HG03175 (cell line): ENCODE measurements at regions not wholly inside any gene's neighbourhood (a gene's known extent, or its start where the extent isn't known, plus 50 kb on each side); places are given as distances from the start of the nearest gene placed in this dataset.
A peak's percentile ranks its signal among the peaks of the same experiment; 100 is the strongest.

ENCODE experiments used
- ATAC-seq: cut with Tn5 transposase; IDR thresholded peaks from one replicate; pipeline ENCODE4 v1.9.1; 2021; ENCODE audit warnings: mild to moderate bottlenecking, moderate library complexity; ENCODE audit not compliant: unreplicated experiment

GRCh38 chr3:26345613-26346012, 277.0 kb upstream of the LRRC3B start:
- ATAC-seq, result no peak

GRCh38 chr3:26346497-26346896, 276.1 kb upstream of the LRRC3B start:
- no peak for ATAC-seq

- ATAC-seq, result no peak
Observed at GRCh38 chr3:26347150-26347549, 275.4 kb upstream of the LRRC3B start.

- ATAC-seq, result no peak
Observed at GRCh38 chr3:26350853-26351252, 271.7 kb upstream of the LRRC3B start.

GRCh38 chr3:26353097-26353496, 269.5 kb upstream of the LRRC3B start:
- ATAC-seq, result no peak

- ATAC-seq, result no peak
Observed at GRCh38 chr3:26358405-26358804, 264.2 kb upstream of the LRRC3B start.

GRCh38 chr3:26365706-26366105, 256.9 kb upstream of the LRRC3B start:
- ATAC-seq, result no peak

- ATAC-seq, result no peak
Observed at GRCh38 chr3:26368312-26368711, 254.3 kb upstream of the LRRC3B start.

- no peak for ATAC-seq
Observed at GRCh38 chr3:26369133-26369532, 253.4 kb upstream of the LRRC3B start.

GRCh38 chr3:26375843-26376530, 246.6 kb upstream of the LRRC3B start:
- no peak for ATAC-seq

GRCh38 chr3:26381411-26381810, 241.2 kb upstream of the LRRC3B start:
- no peak for ATAC-seq

- no peak for ATAC-seq
Observed at GRCh38 chr3:26406636-26407035, 215.9 kb upstream of the LRRC3B start.

- ATAC-seq, result no peak
Observed at GRCh38 chr3:26418553-26418952, 204.0 kb upstream of the LRRC3B start.

GRCh38 chr3:26422415-26422814, 200.2 kb upstream of the LRRC3B start:
- peak; percentile 91 for ATAC-seq

GRCh38 chr3:26425076-26425475, 197.5 kb upstream of the LRRC3B start:
- ATAC-seq, result no peak

GRCh38 chr3:26428992-26429391, 193.6 kb upstream of the LRRC3B start:
- ATAC-seq, result no peak

GRCh38 chr3:26437678-26438077, 184.9 kb upstream of the LRRC3B start:
- ATAC-seq, result no peak

GRCh38 chr3:26438325-26438940, 184.1 kb upstream of the LRRC3B start:
- ATAC-seq, result no peak

GRCh38 chr3:26438981-26439884, 183.3 kb upstream of the LRRC3B start:
- ATAC-seq, result no peak

- peak; percentile 72 for ATAC-seq
Observed at GRCh38 chr3:26449996-26450395, 172.6 kb upstream of the LRRC3B start.

GRCh38 chr3:26452363-26452762, 170.2 kb upstream of the LRRC3B start:
- ATAC-seq, result no peak

GRCh38 chr3:26460985-26461384, 161.6 kb upstream of the LRRC3B start:
- ATAC-seq, result no peak
